Fibroblast of lung (primary cell): ENCODE measurements at regions not wholly inside any gene's neighbourhood (a gene's known extent, or its start where the extent isn't known, plus 50 kb on each side); places are given as distances from the start of the nearest gene placed in this dataset.

Experiments used
- DNase-seq, 2 donors: peaks; one replicate each; pipeline versions ENCODE4 v3.0.0 to v3.0.0-alpha.2; 2010; ENCODE audit warnings: low read depth in 2 of 2
- H2AFZ ChIP-seq: 2 replicates; pipeline ENCODE4 v1.5.1; 2012; ENCODE audit warnings: low read length, control low read depth, inconsistent platforms
- H3K27ac ChIP-seq: 2 replicates; pipeline ENCODE4 v1.5.1; 2011; ENCODE audit warnings: low read length, control low read depth; ENCODE audit not compliant: insufficient read depth
- H3K27me3 ChIP-seq: 2 replicates; pipeline ENCODE4 v1.5.1; 2011; ENCODE audit warnings: mild to moderate bottlenecking, low read length; ENCODE audit not compliant: control insufficient read depth, insufficient read depth
- H3K36me3 ChIP-seq: 2 replicates; pipeline ENCODE4 v1.5.1; 2011; ENCODE audit warnings: low read length; ENCODE audit not compliant: control insufficient read depth, insufficient read depth
- H3K4me1 ChIP-seq: 2 replicates; pipeline ENCODE4 v1.5.1; 2011; ENCODE audit warnings: low read length; ENCODE audit not compliant: control insufficient read depth, insufficient read depth; ENCODE audit errors: extremely low read depth
- H3K4me2 ChIP-seq: 2 replicates; pipeline ENCODE4 v1.5.1; 2011; ENCODE audit warnings: low read length, control low read depth; ENCODE audit not compliant: insufficient read depth; ENCODE audit errors: extremely low read depth
- H3K4me3 ChIP-seq, 4 experiments: fragments of 200-600 bp in 1 of 4; sonication (generic) in 1 of 4; replicated peaks in 1 of 4; 2 replicates each; pipeline ENCODE4 v1.5.1; 2011 to 2016; ENCODE audit warnings: low read length in 4 of 4, low read depth in 3 of 4, mild to moderate bottlenecking in 3 of 4, control low read depth in 2 of 4, inconsistent platforms in 1 of 4, mixed read lengths in 1 of 4; ENCODE audit not compliant: insufficient read depth in 1 of 4; ENCODE audit errors: control extremely low read depth in 1 of 4
- H3K79me2 ChIP-seq: 2 replicates; pipeline ENCODE4 v1.5.1; 2012; ENCODE audit warnings: mild to moderate bottlenecking, low read length, inconsistent platforms; ENCODE audit not compliant: control insufficient read depth, insufficient read depth
- H3K9ac ChIP-seq: 2 replicates; pipeline ENCODE4 v1.5.1; 2011; ENCODE audit warnings: mild to moderate bottlenecking, low read length, control low read depth; ENCODE audit not compliant: insufficient read depth
- H3K9me3 ChIP-seq: 2 replicates; pipeline ENCODE4 v1.5.1; 2012; ENCODE audit warnings: low read depth, low read length; ENCODE audit not compliant: control insufficient read depth, insufficient read depth
- H4K20me1 ChIP-seq: 2 replicates; pipeline ENCODE4 v1.5.1; 2011; ENCODE audit warnings: low read length; ENCODE audit not compliant: control insufficient read depth, insufficient read depth; ENCODE audit errors: extremely low read depth
- EZH2 ChIP-seq: IDR thresholded peaks from 2 replicates; pipeline ENCODE4 v1.5.1; 2012; ENCODE audit warnings: low read length, control low read depth, mild to moderate bottlenecking; ENCODE audit errors: missing control alignments
- TF ChIP-seq, protein P1 (sequence below), 2 donors: IDR thresholded peaks in 1 of 2; conservative IDR thresholded peaks in 1 of 2; 1 replicate in 1 of 2; 2 replicates in 1 of 2; pipeline ENCODE4 v1.5.1; 2011 to 2012; ENCODE audit warnings: low read length in 2 of 2, control low read depth in 1 of 2, inconsistent platforms in 1 of 2, low read depth in 1 of 2, mild to moderate bottlenecking in 1 of 2

DNA sequence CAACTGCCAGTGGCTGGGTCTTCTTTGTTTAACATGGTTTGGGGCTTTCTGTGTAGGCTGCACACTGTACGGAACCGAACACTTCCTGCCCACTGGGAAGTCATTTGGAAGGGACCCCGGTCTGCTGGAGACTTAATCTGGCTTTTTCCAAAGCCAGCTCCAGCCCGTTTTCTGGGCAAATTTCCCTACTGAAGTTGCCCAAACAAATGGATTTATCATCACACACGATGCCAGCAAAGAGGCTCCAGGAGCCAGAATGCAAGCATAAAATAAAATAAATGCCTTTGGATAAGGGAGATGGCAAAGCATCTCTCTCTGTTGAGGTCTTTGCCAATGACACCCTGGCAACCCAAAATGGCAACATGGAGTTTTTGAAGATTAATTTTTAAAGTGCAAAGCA is 259.9 kb upstream of the IRX3 start:
- Histone ChIP-seq H3K4me2 (no peak overlapping the region), H3K4me3 (no peak overlapping the region), H3K79me2 (no peaks in the 10 kb centered on the region), H3K27me3 (no peaks in the 10 kb centered on the region), H3K9me3 (no peaks in the 10 kb centered on the region), H3K9ac (no peak overlapping the region), H3K27ac (no peak overlapping the region), H2AFZ (no peak overlapping the region), H3K36me3 (no peaks in the 10 kb centered on the region), H3K4me1 (no peaks in the 10 kb centered on the region), H4K20me1 (no peaks in the 10 kb centered on the region)
- no peak for DNase-seq
- no peak for TF ChIP-seq EZH2
- TF ChIP-seq, protein P1, sequence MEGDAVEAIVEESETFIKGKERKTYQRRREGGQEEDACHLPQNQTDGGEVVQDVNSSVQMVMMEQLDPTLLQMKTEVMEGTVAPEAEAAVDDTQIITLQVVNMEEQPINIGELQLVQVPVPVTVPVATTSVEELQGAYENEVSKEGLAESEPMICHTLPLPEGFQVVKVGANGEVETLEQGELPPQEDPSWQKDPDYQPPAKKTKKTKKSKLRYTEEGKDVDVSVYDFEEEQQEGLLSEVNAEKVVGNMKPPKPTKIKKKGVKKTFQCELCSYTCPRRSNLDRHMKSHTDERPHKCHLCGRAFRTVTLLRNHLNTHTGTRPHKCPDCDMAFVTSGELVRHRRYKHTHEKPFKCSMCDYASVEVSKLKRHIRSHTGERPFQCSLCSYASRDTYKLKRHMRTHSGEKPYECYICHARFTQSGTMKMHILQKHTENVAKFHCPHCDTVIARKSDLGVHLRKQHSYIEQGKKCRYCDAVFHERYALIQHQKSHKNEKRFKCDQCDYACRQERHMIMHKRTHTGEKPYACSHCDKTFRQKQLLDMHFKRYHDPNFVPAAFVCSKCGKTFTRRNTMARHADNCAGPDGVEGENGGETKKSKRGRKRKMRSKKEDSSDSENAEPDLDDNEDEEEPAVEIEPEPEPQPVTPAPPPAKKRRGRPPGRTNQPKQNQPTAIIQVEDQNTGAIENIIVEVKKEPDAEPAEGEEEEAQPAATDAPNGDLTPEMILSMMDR (conservative IDR thresholded peaks at IDR 0.05 in 1 of 2, IDR thresholded peaks at IDR 0.05 in 1 of 2; ENCODE audit: low read depth in 1 of 2, low read length in 2 of 2), result no peak

DNA sequence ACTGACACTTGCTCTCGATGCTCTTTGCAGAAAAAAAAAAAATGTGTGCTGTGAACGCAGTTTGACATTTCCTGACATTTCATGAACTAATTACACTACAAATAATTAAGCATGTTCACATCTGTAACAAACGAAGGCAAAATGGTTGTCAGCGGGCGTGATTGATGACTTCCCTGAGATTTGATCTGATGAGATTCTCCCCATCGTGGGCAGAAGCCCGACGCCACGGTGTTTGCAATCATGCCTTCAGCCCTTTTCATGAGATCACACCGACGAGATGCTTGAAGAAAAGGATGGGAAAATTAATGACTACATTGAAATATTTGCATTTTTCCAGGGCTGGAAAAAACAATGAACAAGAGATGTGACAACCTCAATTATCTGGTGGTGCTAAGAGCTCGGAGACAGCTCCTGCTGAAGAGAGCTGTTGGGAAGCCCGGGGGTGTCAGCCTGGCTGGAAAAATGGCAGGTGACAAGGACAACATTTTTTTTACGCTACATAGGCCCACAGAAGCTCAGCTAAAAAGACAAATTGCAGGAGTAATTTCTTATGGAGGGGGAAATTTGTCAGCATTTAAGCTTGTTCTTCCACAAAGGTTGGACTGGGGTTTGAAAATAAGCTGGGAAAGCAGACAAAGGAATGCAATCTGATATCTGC is 259.4 kb upstream of the IRX3 start:
- Histone ChIP-seq H3K36me3 (no peaks in the 10 kb centered on the region), H2AFZ (no peak overlapping the region)

DNA sequence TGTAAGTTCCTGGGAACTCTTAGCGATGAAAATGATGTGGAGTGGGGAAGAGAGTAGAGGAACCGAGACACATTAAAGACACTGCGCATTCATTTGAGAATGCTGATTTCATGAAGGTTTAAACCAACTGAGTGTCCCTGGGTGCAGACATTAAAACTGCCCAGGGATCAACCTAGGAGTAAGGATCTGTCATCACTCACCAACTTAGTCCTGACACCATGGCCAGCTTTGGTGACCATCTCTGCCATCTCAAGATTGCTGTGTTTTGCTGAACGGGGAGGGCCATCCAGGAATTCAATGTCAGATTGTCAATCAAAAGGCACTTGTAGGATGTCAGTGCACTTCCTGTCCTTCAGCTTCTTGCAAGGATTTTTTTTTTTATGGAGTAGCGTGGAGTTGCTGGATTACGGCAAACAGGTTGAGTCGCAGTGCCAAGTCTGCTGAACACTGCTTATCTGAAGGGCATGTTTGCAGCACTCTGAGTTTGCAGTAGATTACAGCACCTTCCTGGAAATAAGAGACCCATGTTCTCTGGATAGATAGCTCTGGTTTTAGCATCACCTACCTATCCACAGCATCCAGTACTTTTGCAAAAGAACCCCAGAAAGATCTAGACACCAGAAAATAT is 258.1 kb upstream of the IRX3 start:
- Histone ChIP-seq H3K9ac (no peak overlapping the region), H2AFZ (no peak overlapping the region), H3K36me3 (no peaks in the 10 kb centered on the region), H3K79me2 (no peaks in the 10 kb centered on the region), H3K4me1 (no peaks in the 10 kb centered on the region), H3K4me3 (no peak overlapping the region), H4K20me1 (no peaks in the 10 kb centered on the region), H3K27me3 (no peaks in the 10 kb centered on the region), H3K4me2 (no peak overlapping the region), H3K9me3 (no peaks in the 10 kb centered on the region), H3K27ac (no peak overlapping the region)
- no peak for DNase-seq
- no peak for TF ChIP-seq EZH2
- TF ChIP-seq, protein P1 (conservative IDR thresholded peaks at IDR 0.05 in 1 of 2, IDR thresholded peaks at IDR 0.05 in 1 of 2; ENCODE audit: low read depth in 1 of 2, low read length in 2 of 2), result no peak

More for the DNA sequence above, 259.4 kb upstream of the IRX3 start:
- TF ChIP-seq EZH2, result no peak
- Histone ChIP-seq H3K27ac (no peak overlapping the region), H4K20me1 (no peaks in the 10 kb centered on the region), H3K9ac (no peak overlapping the region), H3K9me3 (no peaks in the 10 kb centered on the region), H3K27me3 (no peaks in the 10 kb centered on the region), H3K4me2 (no peak overlapping the region), H3K4me3 (no peak overlapping the region), H3K79me2 (no peaks in the 10 kb centered on the region), H3K4me1 (no peaks in the 10 kb centered on the region)
- no peak for DNase-seq
